ENCODE measurements at regions not wholly inside any gene's neighbourhood (a gene's known extent, or its start where the extent isn't known, plus 50 kb on each side); places are given as distances from the start of the nearest gene placed in this dataset.
"Not testable (repeated sequence)": the region's sequence is repeated elsewhere in the genome, so short reads cannot be mapped to it uniquely, and the experiment has no call there.

- DNase-seq = no peak
These were observed 306.2 kb downstream of the CCSER2 start for GRCh38 chr10:84634636-84635035.

DNA sequence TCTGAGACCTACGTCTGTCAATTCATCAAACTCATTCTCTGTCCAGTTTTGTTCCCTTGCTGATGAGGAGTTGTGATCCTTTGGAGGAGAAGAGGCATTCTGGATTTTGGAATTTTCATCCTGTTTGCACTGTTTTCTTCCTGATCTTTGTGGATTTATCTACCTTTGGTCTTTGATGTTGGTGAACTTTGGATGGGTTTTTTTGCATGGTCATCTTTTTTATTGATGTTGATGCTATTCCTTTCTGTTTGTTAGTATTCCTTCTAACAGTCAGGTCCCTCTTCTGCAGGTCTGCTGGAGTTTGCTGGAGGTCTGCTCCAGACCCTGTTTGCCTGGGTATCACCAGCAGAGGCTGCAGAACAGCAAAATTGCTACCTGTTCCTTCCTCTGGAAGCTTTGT, 322.2 kb downstream of the CCSER2 start:
- not testable (repeated sequence) for DNase-seq

DNA sequence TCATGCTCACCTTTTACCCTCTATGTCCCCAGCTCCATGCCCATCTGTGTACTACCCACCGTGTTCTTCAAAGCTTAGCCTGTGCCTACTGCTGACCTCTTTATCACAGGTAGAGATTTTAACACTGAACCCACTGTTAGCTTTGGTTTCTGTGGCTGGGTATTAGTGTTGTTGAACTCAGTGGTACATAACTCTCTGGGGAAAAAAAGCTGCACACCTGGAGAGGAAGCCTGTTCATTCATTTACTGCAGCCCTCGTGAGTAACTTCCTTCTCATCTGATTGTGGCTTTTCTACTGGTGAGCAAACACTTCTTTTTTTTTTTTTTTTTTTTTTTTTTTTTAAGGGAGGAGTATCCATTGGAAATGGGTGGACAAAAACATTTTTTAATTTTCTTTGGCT, 326.3 kb downstream of the CCSER2 start:
- no peak for DNase-seq

- no peak for DNase-seq
These were observed 330.6 kb downstream of the CCSER2 start for GRCh38 chr10:84659027-84659426.

GRCh38 chr10:84659497-84660439, 331.4 kb downstream of the CCSER2 start:
- DNase-seq = no peak

GRCh38 chr10:84660450-84661159, 332.2 kb downstream of the CCSER2 start:
- DNase-seq = no peak

- no peak for DNase-seq
These were observed 336.8 kb downstream of the CCSER2 start for GRCh38 chr10:84665211-84665610.

DNA sequence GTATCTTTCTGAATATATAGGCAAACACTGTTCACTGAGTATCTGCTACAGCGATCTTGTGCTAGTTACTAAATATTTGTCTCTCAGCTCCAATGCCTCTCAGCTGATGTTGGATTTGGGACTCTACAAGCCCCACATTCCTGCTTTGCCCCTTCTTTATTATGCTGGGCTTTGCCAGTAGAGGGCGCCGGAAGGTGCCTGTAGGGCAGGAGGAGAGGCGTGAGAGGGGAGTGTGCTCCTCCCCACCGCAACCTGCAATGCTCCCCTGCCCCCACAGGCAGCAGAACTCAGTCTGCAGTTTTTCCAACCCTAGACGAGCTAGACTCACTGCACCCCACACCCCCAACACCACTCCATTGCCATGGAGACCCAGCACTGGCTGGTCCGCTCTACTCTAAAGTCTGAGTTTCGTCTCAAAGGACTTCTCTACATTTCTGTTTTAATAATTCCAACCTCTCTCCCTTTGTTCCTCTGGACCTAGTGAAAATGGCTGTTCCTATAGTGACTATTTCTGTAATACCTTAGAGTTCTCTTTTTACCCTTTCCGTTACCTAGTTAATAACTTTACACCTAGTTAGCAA, 337.6 kb downstream of the CCSER2 start:
- no peak for DNase-seq

- no peak for DNase-seq
These were observed 339.9 kb downstream of the CCSER2 start for GRCh38 chr10:84668186-84668763.

DNA sequence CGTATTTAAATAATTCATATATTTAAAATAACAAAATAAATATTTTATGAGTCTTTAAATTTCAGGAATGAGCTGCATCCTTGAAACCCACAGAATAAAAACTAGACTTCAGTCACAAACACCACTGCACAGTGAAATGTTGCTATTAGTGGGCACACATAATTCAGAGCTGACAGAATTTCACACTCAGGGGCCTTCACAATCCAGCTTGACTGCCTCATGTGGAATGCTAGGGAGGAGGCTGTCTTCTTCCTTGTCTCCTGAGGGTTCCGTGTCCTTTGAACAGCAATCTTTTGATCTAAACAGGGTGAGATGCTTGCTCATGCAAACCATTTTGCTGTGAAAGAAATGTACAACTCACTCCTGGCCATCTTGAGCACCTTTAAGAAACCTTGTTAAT, 346.7 kb downstream of the CCSER2 start:
- DNase-seq = no peak

DNA sequence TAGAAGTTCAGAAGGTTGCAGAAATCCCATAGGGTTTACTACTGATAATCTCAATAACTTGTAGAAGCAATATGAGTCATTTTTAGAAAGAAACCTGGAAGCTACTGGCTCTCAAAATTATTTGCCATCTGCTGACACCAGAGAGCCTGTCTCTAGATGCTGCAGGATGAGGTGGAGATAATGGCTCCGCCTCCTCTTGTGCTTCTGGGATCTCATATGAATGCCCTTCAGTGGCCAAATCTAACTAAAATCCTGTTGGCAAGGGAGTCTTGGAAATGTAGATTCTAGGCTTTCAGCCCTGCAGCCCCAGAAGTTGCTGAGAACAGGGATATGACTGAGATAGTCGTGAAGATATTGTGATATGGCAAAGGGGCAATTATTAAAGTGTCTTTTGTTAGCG, 348.1 kb downstream of the CCSER2 start:
- no peak for DNase-seq

- DNase-seq = no peak
These were observed 353.4 kb downstream of the CCSER2 start for GRCh38 chr10:84681781-84682180.

DNA sequence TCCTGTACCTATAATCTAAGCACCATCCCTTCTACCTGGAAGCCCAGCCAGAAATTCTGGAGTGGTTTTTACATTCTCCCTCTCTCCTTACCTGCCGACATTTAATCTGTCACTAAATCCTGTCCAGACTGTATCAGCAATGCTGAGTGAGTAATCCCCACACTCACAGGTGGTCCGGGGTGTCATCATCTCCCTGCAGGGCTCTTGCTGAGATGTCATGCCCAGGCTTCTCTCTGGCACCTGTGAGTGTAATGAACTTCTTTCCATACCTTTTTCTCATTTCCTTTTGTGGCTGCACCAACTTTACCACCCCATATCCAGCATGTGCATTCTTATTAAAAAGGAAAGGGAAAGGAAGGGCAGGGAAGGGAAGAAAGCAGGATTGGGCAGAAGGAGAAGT, 355.2 kb downstream of the CCSER2 start:
- no peak for DNase-seq

DNA sequence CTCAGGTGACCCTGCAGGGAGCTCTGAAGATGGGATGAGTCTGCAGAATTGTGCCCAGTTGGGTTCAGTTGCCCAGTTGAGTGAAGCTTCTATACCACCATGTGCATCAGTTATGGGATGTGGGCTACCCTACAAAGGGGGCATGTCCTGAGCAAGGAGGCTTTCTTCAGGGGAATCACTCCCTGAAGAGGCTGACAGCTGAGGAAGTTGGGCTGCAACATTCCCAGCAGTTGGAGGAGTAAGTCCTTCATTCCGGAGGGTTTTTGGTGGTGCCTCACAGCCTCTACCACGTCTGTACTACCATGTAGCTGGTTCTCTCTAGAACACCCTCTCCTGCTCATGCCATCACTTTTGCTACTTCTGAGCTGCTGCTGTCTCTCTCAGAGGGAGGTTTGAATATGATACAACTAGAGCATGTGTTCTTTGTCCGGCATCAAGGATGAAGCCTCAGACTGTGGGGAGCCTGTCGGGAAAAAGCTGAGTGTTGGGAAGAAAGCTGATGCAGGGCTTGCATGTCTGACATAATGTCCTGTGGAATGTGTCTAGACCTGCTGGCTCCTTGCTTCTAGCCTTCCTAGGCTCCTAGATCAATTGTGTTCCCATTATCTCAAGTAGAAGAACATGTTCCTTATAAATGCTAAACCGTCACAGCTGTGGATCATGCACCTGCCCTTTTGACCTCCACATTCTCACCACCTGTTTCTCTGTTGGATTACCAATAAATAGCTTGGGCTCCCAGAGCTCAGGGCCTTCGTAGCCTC, 355.8 kb downstream of the CCSER2 start:
- DNase-seq = no peak

GRCh38 chr10:84685047-84685660, 356.8 kb downstream of the CCSER2 start:
- no peak for DNase-seq

DNA sequence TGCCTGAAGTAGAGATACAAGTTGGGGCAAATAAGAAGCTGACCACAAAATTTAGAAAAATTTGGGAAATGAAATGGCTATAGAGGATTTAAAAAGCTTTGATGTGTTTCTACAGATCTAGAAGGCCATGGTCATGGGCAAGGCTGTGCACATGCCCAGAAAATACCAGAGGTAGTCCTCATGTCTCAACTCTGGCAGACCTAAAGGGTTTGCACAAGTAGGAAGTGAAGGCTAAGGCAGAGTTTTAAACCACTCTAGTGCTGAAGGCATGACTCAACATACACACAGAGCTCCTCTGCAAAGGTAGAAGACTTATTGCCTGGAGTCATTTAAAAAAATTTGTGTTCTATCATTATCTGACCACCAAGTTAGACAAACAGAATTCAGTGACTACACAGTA, 364.6 kb downstream of the CCSER2 start:
- DNase-seq = no peak

GRCh38 chr10:84695902-84696301, 367.5 kb downstream of the CCSER2 start:
- no peak for DNase-seq

DNA sequence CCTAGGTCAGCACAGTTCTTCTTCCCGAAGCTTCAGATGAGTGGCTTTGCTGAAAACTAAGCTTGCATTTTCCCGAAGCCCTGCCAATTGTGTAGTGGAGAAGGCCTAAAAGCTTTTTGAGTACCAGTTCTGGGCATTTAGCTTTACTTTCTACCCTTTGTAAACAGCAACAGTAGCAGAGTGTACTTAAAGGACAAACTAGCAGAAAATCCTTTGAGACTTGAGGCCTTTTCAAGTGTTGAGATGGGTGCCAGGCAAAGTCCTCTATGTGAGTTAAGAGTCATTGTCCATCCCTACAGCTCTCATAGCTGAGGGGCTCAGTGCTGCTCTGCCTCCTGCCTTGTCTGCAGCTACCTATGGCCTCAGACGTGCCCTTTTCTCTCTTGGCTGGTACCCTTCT, 368.2 kb downstream of the CCSER2 start:
- no peak for DNase-seq

- no peak for DNase-seq
These were observed 370.6 kb downstream of the CCSER2 start for GRCh38 chr10:84698989-84699388.

DNA sequence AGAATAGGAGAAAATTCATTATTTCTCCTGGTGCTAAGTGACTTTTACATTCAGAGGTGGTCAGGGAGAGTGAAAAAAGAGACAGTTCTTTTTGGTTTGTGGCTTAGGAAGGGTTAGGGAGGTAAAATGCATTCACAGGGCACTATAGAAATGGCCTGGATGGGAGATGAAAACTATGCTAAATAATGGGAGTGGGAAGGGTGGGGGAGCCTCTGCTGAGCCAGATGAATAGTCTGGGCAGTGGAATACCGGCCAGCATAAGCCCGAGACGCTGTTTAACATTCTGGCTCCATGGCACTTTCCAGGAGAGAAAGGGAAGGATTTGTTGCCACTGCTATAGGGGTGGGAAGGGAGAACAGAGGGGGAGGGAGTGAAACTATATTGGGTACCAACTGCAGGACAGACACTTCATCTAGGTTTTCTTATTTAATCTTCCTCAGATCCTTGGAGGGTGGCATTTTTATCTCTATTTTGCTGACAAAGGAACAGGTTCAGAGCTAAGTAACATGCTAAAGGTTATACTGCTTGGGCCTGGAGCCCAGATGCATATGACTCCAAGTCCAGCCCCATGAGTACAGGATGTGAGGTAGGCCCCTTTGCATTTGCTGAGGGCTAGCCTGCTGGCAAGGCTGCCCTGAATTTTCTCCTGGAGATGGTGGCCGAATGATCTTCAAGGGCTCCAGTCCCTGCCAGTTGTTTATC, 372.4 kb downstream of the CCSER2 start:
- DNase-seq = no peak

GRCh38 chr10:84701370-84701720, 373.0 kb downstream of the CCSER2 start:
- no peak for DNase-seq
